ENCODE measurements at regions not wholly inside any gene's neighbourhood (a gene's known extent, or its start where the extent isn't known, plus 50 kb on each side); places are given as distances from the start of the nearest gene placed in this dataset. TPM values are rescaled to one million over a fixed set of nuclear protein-coding genes. Genes with fewer than 3 reads are reported as not detected.

DNA sequence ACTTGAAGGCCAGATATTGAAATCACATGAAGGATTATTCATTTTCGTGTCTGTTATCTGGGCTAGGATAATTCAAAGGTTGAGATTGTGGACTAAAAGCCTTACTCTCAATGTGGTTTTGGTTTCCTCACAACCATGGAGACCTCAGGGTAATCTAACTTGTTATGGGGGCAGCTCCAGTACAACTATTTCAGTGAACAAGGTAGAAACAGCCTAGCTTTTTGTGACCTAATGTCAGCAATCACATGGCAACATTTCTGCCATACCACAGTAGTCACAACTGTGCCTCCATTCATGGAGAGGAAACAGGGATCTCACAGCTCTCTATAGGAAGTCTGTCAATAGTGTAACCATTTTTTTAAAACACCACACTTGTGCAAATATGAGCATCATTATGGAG lies 62.4 kb upstream of the RARB start:
- DNase-seq (ENCODE audit: low spot score in 2 of 2) = no peak

GRCh38 chr3:25367025-25367424 lies 61.0 kb upstream of the RARB start:
- FAIRE-seq (no peak), DNase-seq (ENCODE audit: low spot score in 2 of 2) (no peak)

More for the DNA sequence above, 62.4 kb upstream of the RARB start:
- FAIRE-seq = no peak

- FAIRE-seq (no peak), DNase-seq (ENCODE audit: low spot score in 2 of 2) (no peak)
These were observed 55.9 kb upstream of the RARB start for GRCh38 chr3:25372167-25372566.

GRCh38 chr3:25376340-25376739 lies 51.7 kb upstream of the RARB start:
- no peak for DNase-seq (ENCODE audit: low spot score in 2 of 2)
- FAIRE-seq = no peak

DNA sequence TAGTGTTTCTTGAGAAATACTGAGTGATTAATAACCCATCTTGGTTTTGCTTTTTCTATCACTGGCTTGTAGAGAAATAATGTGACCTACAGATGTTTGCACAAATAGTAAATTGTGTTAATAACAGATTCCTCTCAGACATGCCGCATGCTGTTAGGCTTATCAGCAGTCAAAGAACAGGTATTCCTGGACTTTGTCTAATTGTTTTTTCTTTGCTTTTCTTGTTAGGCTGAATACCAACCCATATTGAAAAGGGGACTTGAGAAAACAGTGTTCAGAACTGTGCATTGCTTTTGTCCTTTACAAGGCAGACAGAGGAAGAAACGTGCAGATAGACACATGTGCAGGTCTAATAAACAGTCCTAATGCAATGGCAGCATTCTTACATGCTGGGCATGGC lies 51.0 kb upstream of the RARB start:
- FAIRE-seq (no peak), DNase-seq (ENCODE audit: low spot score in 2 of 2) (no peak)

Small RNA genes in the stretch of these regions (small RNA-seq; reads per million reads assigned to genes)
- not detected for gene RN7SL216P
- gene RNA5SP125 = not detected
- not detected for gene RNA5SP126

All from frontal cortex (tissue), 4 donors.